Vagina (tissue), 2 donors: ENCODE measurements at regions not wholly inside any gene's neighbourhood (a gene's known extent, or its start where the extent isn't known, plus 50 kb on each side); places are given as distances from the start of the nearest gene placed in this dataset.
A peak's percentile ranks its signal among the peaks of the same experiment; 100 is the strongest.

Experiments used
- DNase-seq, 2 donors: peaks; one replicate each; pipeline ENCODE4 v3.0.0-alpha.2; 2017; ENCODE audit errors: extremely low spot score in 2 of 2
- H3K27ac ChIP-seq: fragments of 200-600 bp; sonication (generic); one replicate; pipeline ENCODE4 v1.5.1; 2019
- H3K27me3 ChIP-seq: fragments of 200-600 bp; sonication (generic); one replicate; pipeline ENCODE4 v1.5.1; 2019
- H3K36me3 ChIP-seq, 2 donors: fragments of 200-600 bp; sonication (generic); one replicate each; pipeline ENCODE4 v1.5.1; 2017 to 2019
- H3K4me1 ChIP-seq: fragments of 200-600 bp; sonication (generic); one replicate; pipeline ENCODE4 v1.5.1; 2019
- H3K4me3 ChIP-seq, 2 donors: fragments of 200-600 bp; sonication (generic); 1 replicate in 1 of 2; 2 replicates in 1 of 2; pipeline ENCODE4 v1.5.1; 2016 to 2019
- H3K9me3 ChIP-seq: fragments of 200-600 bp; sonication (generic); one replicate; pipeline ENCODE4 v1.5.1; 2019
- CTCF ChIP-seq, 3 experiments: fragments of 450-650 bp in 2 of 3; fragments of 200-600 bp in 1 of 3; sonication (generic) in 1 of 3; IDR thresholded peaks; one replicate each; pipeline ENCODE4 v1.5.1; 2017 to 2019; ENCODE audit warnings: antibody characterized with exemption in 3 of 3, mild to moderate bottlenecking in 2 of 3, moderate library complexity in 2 of 3
- POLR2A ChIP-seq, 2 donors: fragments of 450-650 bp; IDR thresholded peaks; one replicate each; pipeline ENCODE4 v1.6.1; 2017; ENCODE audit warnings: antibody characterized with exemption in 2 of 2, mild to moderate bottlenecking in 2 of 2, moderate library complexity in 2 of 2
- POLR2AphosphoS5 ChIP-seq, 2 donors: sonication (generic); formaldehyde crosslinking; IDR thresholded peaks; one replicate each; pipeline ENCODE4 v1.9.0; 2017; ENCODE audit warnings: antibody characterized with exemption in 2 of 2, mild to moderate bottlenecking in 2 of 2, low read depth in 1 of 2; ENCODE audit not compliant: insufficient read depth in 1 of 2
- intact Hi-C: fragments of 100-400 bp; cut with DNase I; formaldehyde crosslinking; loops from one replicate; pipeline ENCODE4 v1.15.1; 2023

GRCh38 chr9:79257228-79257781 is 314.5 kb upstream of the TLE4 start:
- intact Hi-C loops = no loop called here
- Histone ChIP-seq H3K9me3 (no peaks in the 10 kb centered on the region), H3K4me3 (peak overlapping the region; percentile 7 to 36), H3K27ac (no peak overlapping the region), H3K4me1 (peaks cover 12% of the 10 kb centered on the region), H3K36me3 (no peaks in the 10 kb centered on the region), H3K27me3 (no peaks in the 10 kb centered on the region)
- DNase-seq = no peak
- TF ChIP-seq CTCF (IDR thresholded peaks at IDR 0.05) (no peak), POLR2AphosphoS5 (IDR thresholded peaks at IDR 0.05; ENCODE audit: insufficient read depth in 1 of 2, low read depth in 1 of 2) (no peak), POLR2A (IDR thresholded peaks at IDR 0.05) (no peak)

- Histone ChIP-seq H3K27me3 (no peaks in the 10 kb centered on the region), H3K4me1 (peaks cover 12% of the 10 kb centered on the region), H3K36me3 (no peaks in the 10 kb centered on the region), H3K4me3 (no peak overlapping the region), H3K9me3 (no peaks in the 10 kb centered on the region), H3K27ac (no peak overlapping the region)
- TF ChIP-seq POLR2A (IDR thresholded peaks at IDR 0.05) (no peak), POLR2AphosphoS5 (IDR thresholded peaks at IDR 0.05; ENCODE audit: insufficient read depth in 1 of 2, low read depth in 1 of 2) (no peak), CTCF (IDR thresholded peaks at IDR 0.05) (no peak)
- DNase-seq = no peak
- intact Hi-C loops = no loop called here
Observed at GRCh38 chr9:79257790-79258351, 313.9 kb upstream of the TLE4 start.

- Histone ChIP-seq H3K36me3 (no peaks in the 10 kb centered on the region), H3K27me3 (no peaks in the 10 kb centered on the region), H3K27ac (no peak overlapping the region), H3K4me3 (no peak overlapping the region), H3K9me3 (no peaks in the 10 kb centered on the region), H3K4me1 (peaks cover 12% of the 10 kb centered on the region)
- intact Hi-C loops = no loop called here
- no peak for DNase-seq
- TF ChIP-seq CTCF (IDR thresholded peaks at IDR 0.05) = no peak
- TF ChIP-seq POLR2AphosphoS5 (IDR thresholded peaks at IDR 0.05; ENCODE audit: insufficient read depth in 1 of 2, low read depth in 1 of 2) = no peak
- TF ChIP-seq POLR2A (IDR thresholded peaks at IDR 0.05) = no peak
Observed at GRCh38 chr9:79259858-79260257, 311.9 kb upstream of the TLE4 start.

- Histone ChIP-seq H3K27ac (no peak overlapping the region), H3K27me3 (no peaks in the 10 kb centered on the region), H3K4me3 (no peak overlapping the region), H3K9me3 (no peaks in the 10 kb centered on the region), H3K4me1 (no peaks in the 10 kb centered on the region), H3K36me3 (no peaks in the 10 kb centered on the region)
- TF ChIP-seq CTCF (IDR thresholded peaks at IDR 0.05) = no peak
- TF ChIP-seq POLR2AphosphoS5 (IDR thresholded peaks at IDR 0.05; ENCODE audit: insufficient read depth in 1 of 2, low read depth in 1 of 2) = no peak
- TF ChIP-seq POLR2A (IDR thresholded peaks at IDR 0.05) = no peak
- intact Hi-C loops = no loop called here
- no peak for DNase-seq
Observed at GRCh38 chr9:79263628-79264027, 308.1 kb upstream of the TLE4 start.

GRCh38 chr9:79264041-79264440 is 307.7 kb upstream of the TLE4 start:
- Histone ChIP-seq H3K36me3 (no peaks in the 10 kb centered on the region), H3K27me3 (no peaks in the 10 kb centered on the region), H3K4me3 (no peak overlapping the region), H3K27ac (no peak overlapping the region), H3K4me1 (no peaks in the 10 kb centered on the region), H3K9me3 (no peaks in the 10 kb centered on the region)
- no peak for TF ChIP-seq POLR2AphosphoS5 (IDR thresholded peaks at IDR 0.05; ENCODE audit: insufficient read depth in 1 of 2, low read depth in 1 of 2)
- TF ChIP-seq POLR2A (IDR thresholded peaks at IDR 0.05) = no peak
- no peak for TF ChIP-seq CTCF (IDR thresholded peaks at IDR 0.05)
- DNase-seq = no peak
- intact Hi-C loops = no loop called here
